MM.1S (cell line): ENCODE measurements at regions not wholly inside any gene's neighbourhood (a gene's known extent, or its start where the extent isn't known, plus 50 kb on each side); places are given as distances from the start of the nearest gene placed in this dataset.

Source experiments
- DNase-seq: peaks from one replicate; pipeline ENCODE4 v3.0.0-alpha.2; 2015
- H2AFZ ChIP-seq: fragments of 300-600 bp; sonication (generic); 2 replicates; pipeline ENCODE4 v1.6.0; 2016; ENCODE audit warnings: antibody characterized with exemption, low read length
- H3F3A ChIP-seq: fragments of 300-600 bp; sonication (generic); 2 replicates; pipeline ENCODE4 v1.6.1; 2016; ENCODE audit warnings: mild to moderate bottlenecking, antibody characterized with exemption, low read length, moderate library complexity, mixed read lengths; ENCODE audit not compliant: insufficient read depth
- H3K27ac ChIP-seq: fragments of 300-600 bp; sonication (generic); 2 replicates; pipeline ENCODE4 v1.5.1; 2016; ENCODE audit warnings: mild to moderate bottlenecking, low read length
- H3K27me3 ChIP-seq: fragments of 300-600 bp; sonication (generic); replicated peaks from 2 replicates; pipeline ENCODE4 v1.6.0; 2016; ENCODE audit warnings: low read length; ENCODE audit not compliant: insufficient read depth
- H3K36me3 ChIP-seq: fragments of 300-600 bp; sonication (generic); replicated peaks from 2 replicates; pipeline ENCODE4 v1.6.1; 2016; ENCODE audit warnings: mild to moderate bottlenecking, low read length, mixed read lengths; ENCODE audit not compliant: insufficient read depth
- H3K4me1 ChIP-seq: fragments of 300-600 bp; sonication (generic); 2 replicates; pipeline ENCODE4 v1.6.1; 2016; ENCODE audit warnings: low read length, mixed read lengths
- H3K4me2 ChIP-seq: fragments of 300-600 bp; sonication (generic); 2 replicates; pipeline ENCODE4 v1.6.0; 2016; ENCODE audit warnings: low read depth, low read length
- H3K4me3 ChIP-seq: fragments of 300-600 bp; sonication (generic); 2 replicates; pipeline ENCODE4 v1.5.1; 2016; ENCODE audit warnings: low read length, mixed read lengths
- H3K79me2 ChIP-seq: fragments of 300-600 bp; sonication (generic); 2 replicates; pipeline ENCODE4 v1.6.1; 2016; ENCODE audit warnings: mixed run types, low read length, mixed read lengths
- H3K9ac ChIP-seq: fragments of 300-600 bp; sonication (generic); 2 replicates; pipeline ENCODE4 v1.6.1; 2016; ENCODE audit warnings: low read length, mixed read lengths
- H3K9me2 ChIP-seq: fragments of 300-600 bp; sonication (generic); replicated peaks from 2 replicates; pipeline ENCODE4 v1.6.1; 2016; ENCODE audit warnings: mild to moderate bottlenecking, low read length, mixed read lengths; ENCODE audit not compliant: insufficient read depth
- H3K9me3 ChIP-seq: fragments of 300-600 bp; sonication (generic); replicated peaks from 2 replicates; pipeline ENCODE4 v1.6.1; 2016; ENCODE audit warnings: mild to moderate bottlenecking, low read length, mixed read lengths; ENCODE audit not compliant: insufficient read depth
- H4K20me1 ChIP-seq: fragments of 300-600 bp; sonication (generic); 2 replicates; pipeline ENCODE4 v1.6.1; 2016; ENCODE audit warnings: mild to moderate bottlenecking, low read length, moderate library complexity, mixed read lengths; ENCODE audit not compliant: insufficient read depth
- EZH2 ChIP-seq: fragments of 300-600 bp; sonication (generic); optimal IDR thresholded peaks from 2 replicates; pipeline ENCODE3; 2017; ENCODE audit warnings: low read depth, mild to moderate bottlenecking, antibody characterized with exemption, low read length, mixed read lengths
- EZH2phosphoT487 ChIP-seq: fragments of 300-600 bp; sonication (generic); IDR thresholded peaks from 2 replicates; pipeline ENCODE4 v1.6.1; 2018; ENCODE audit warnings: antibody characterized with exemption, low read length
- TF ChIP-seq, protein P1 (sequence below): fragments of 300-600 bp; sonication (generic); IDR thresholded peaks from 2 replicates; pipeline ENCODE4 v1.5.1; 2016; ENCODE audit warnings: antibody characterized with exemption, low read length, mixed read lengths

DNA sequence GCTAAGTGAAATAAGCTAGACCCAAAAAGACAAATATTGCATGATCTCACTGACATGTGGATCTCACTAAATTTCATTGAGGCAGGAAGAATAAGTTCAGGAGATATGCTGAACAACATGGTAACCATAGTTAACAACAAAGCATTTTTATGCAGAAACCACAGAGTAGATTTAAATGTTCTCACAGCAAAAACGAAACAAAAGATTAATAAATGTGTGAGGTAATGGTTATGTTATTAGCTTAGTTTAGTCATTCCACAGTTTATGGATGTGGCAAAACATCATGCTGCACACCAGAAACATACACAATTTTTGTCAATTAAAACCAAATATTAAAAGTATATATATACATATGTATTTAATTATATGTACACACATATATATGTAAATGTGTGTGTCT, 765.8 kb downstream of the SLITRK5 start:
- H3K9me2 ChIP-seq = no peaks in the 10 kb centered on the region
- H3K27ac ChIP-seq = no peak overlapping the region
- H3K4me1 ChIP-seq = no peaks in the 10 kb centered on the region
- no peaks in the 10 kb centered on the region for H4K20me1 ChIP-seq
- no peak for DNase-seq
- H3K27me3 ChIP-seq = no peaks in the 10 kb centered on the region
- no peak overlapping the region for H2AFZ ChIP-seq
- no peaks in the 10 kb centered on the region for H3K36me3 ChIP-seq
- no peaks in the 10 kb centered on the region for H3K79me2 ChIP-seq
- no peak overlapping the region for H3K4me2 ChIP-seq
- H3K9me3 ChIP-seq = no peaks in the 10 kb centered on the region
- TF ChIP-seq EZH2phosphoT487 (no peak), EZH2 (no peak)
- TF ChIP-seq, protein P1, sequence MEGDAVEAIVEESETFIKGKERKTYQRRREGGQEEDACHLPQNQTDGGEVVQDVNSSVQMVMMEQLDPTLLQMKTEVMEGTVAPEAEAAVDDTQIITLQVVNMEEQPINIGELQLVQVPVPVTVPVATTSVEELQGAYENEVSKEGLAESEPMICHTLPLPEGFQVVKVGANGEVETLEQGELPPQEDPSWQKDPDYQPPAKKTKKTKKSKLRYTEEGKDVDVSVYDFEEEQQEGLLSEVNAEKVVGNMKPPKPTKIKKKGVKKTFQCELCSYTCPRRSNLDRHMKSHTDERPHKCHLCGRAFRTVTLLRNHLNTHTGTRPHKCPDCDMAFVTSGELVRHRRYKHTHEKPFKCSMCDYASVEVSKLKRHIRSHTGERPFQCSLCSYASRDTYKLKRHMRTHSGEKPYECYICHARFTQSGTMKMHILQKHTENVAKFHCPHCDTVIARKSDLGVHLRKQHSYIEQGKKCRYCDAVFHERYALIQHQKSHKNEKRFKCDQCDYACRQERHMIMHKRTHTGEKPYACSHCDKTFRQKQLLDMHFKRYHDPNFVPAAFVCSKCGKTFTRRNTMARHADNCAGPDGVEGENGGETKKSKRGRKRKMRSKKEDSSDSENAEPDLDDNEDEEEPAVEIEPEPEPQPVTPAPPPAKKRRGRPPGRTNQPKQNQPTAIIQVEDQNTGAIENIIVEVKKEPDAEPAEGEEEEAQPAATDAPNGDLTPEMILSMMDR = no peak
- no peak overlapping the region for H3K9ac ChIP-seq
- H3F3A ChIP-seq = no peaks in the 10 kb centered on the region
- no peak overlapping the region for H3K4me3 ChIP-seq

DNA sequence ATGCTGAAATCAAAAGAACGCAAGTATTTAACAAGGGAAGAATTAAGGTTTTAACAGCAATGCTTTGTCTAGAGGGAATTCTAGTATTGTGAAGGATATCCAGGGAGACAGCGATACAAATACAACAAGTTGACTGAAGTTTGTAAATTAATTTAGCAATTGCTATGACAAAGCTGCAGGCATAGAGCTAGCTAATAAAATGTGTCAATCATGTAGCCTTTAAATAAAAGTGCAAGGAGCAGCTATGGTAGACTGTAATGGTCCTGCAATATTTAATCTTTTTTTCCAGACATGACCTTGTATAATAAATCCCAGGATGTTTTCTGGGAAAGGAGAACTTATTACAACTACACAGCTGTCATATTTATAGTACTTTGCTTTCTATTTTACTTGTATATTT, 779.3 kb downstream of the SLITRK5 start:
- no peak for DNase-seq
- TF ChIP-seq EZH2 = no peak
- TF ChIP-seq, protein P1 = no peak
- TF ChIP-seq EZH2phosphoT487 = no peak
- no peaks in the 10 kb centered on the region for H4K20me1 ChIP-seq
- no peaks in the 10 kb centered on the region for H3F3A ChIP-seq
- H3K27me3 ChIP-seq = no peaks in the 10 kb centered on the region
- no peaks in the 10 kb centered on the region for H3K4me1 ChIP-seq
- no peak overlapping the region for H2AFZ ChIP-seq
- no peak overlapping the region for H3K9ac ChIP-seq
- no peaks in the 10 kb centered on the region for H3K9me3 ChIP-seq
- no peak overlapping the region for H3K27ac ChIP-seq
- no peaks in the 10 kb centered on the region for H3K36me3 ChIP-seq
- H3K4me3 ChIP-seq = no peak overlapping the region
- no peaks in the 10 kb centered on the region for H3K79me2 ChIP-seq
- H3K9me2 ChIP-seq = no peaks in the 10 kb centered on the region
- no peak overlapping the region for H3K4me2 ChIP-seq

DNA sequence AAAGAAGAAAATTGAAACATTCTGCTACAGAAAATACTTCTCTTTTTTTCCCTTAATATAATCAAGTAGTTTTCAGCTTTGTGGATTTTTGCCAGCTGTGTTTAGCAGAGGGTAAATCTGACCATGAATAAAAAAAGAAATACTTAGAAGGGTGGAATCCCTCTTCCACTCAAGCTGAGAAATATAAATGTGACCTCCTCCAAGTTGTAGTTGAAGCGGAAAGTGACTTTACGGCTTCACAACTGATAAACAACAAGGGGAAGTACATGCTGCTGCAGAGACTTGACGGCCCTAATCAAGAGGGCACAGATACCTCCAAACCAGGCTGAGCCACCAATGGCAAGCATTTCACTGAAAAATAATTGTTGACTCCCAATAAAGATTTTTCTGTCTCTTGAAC, 785.0 kb downstream of the SLITRK5 start:
- Histone ChIP-seq H4K20me1 (no peaks in the 10 kb centered on the region), H3K4me3 (no peak overlapping the region), H3K79me2 (no peaks in the 10 kb centered on the region), H3K36me3 (no peaks in the 10 kb centered on the region), H3K9me2 (no peaks in the 10 kb centered on the region), H3K4me1 (no peaks in the 10 kb centered on the region), H3F3A (no peaks in the 10 kb centered on the region), H3K9ac (no peak overlapping the region), H3K27me3 (no peaks in the 10 kb centered on the region), H2AFZ (no peak overlapping the region), H3K9me3 (no peaks in the 10 kb centered on the region), H3K27ac (no peak overlapping the region), H3K4me2 (no peak overlapping the region)
- TF ChIP-seq EZH2 = no peak
- TF ChIP-seq EZH2phosphoT487 = no peak
- TF ChIP-seq, protein P1 = no peak
- DNase-seq = no peak

GRCh38 chr13:88459331-88459730, 788.2 kb downstream of the SLITRK5 start:
- no peak overlapping the region for H2AFZ ChIP-seq
- H3K36me3 ChIP-seq = no peaks in the 10 kb centered on the region
- H3F3A ChIP-seq = no peaks in the 10 kb centered on the region
- no peaks in the 10 kb centered on the region for H3K9me3 ChIP-seq
- H3K4me3 ChIP-seq = no peak overlapping the region
- no peak for DNase-seq
- no peaks in the 10 kb centered on the region for H3K4me1 ChIP-seq
- no peak for TF ChIP-seq EZH2
- no peak for TF ChIP-seq EZH2phosphoT487
- TF ChIP-seq, protein P1 = no peak
- no peak overlapping the region for H3K27ac ChIP-seq
- H3K9ac ChIP-seq = no peak overlapping the region
- H3K27me3 ChIP-seq = no peaks in the 10 kb centered on the region
- no peak overlapping the region for H3K4me2 ChIP-seq
- H4K20me1 ChIP-seq = no peaks in the 10 kb centered on the region
- H3K9me2 ChIP-seq = no peaks in the 10 kb centered on the region
- H3K79me2 ChIP-seq = no peaks in the 10 kb centered on the region
